GM23338 (cell line): ENCODE measurements at regions not wholly inside any gene's neighbourhood (a gene's known extent, or its start where the extent isn't known, plus 50 kb on each side); places are given as distances from the start of the nearest gene placed in this dataset.

ENCODE experiments used
- ATAC-seq: fragments of 200-7000 bp; cut with Tn5 transposase; 3 replicates; pipeline ENCODE4 v1.9.1; 2020
- DNase-seq: peaks from one replicate; pipeline ENCODE4 v3.0.0-alpha.2; 2015; ENCODE audit warnings: low spot score
- H2AFZ ChIP-seq: fragments of 200-600 bp; sonication (generic); 2 replicates; pipeline ENCODE4 v1.8.0; 2016; ENCODE audit warnings: antibody characterized with exemption, mild to moderate bottlenecking, moderate library complexity
- H3F3A ChIP-seq: fragments of 200-600 bp; sonication (generic); replicated peaks from 2 replicates; pipeline ENCODE4 v1.8.0; 2017; ENCODE audit warnings: antibody characterized with exemption, mixed run types, low read depth
- H3K27ac ChIP-seq: fragments of 200-600 bp; sonication (generic); 2 replicates; pipeline ENCODE4 v1.6.1; 2016; ENCODE audit warnings: low read depth
- H3K27me3 ChIP-seq: fragments of 200-600 bp; sonication (generic); 2 replicates; pipeline ENCODE4 v1.8.0; 2016; ENCODE audit warnings: mild to moderate bottlenecking, mixed run types, moderate library complexity; ENCODE audit not compliant: insufficient read depth
- H3K36me3 ChIP-seq: fragments of 200-600 bp; sonication (generic); 2 replicates; pipeline ENCODE4 v1.8.0; 2016; ENCODE audit warnings: mild to moderate bottlenecking; ENCODE audit not compliant: insufficient read depth
- H3K4me1 ChIP-seq: fragments of 200-600 bp; sonication (generic); 2 replicates; pipeline ENCODE4 v1.8.0; 2016; ENCODE audit warnings: mild to moderate bottlenecking, moderate library complexity; ENCODE audit not compliant: insufficient read depth
- H3K4me2 ChIP-seq: fragments of 200-600 bp; sonication (generic); 2 replicates; pipeline ENCODE4 v1.7.1; 2017; ENCODE audit warnings: mixed run types
- H3K4me3 ChIP-seq: fragments of 200-600 bp; sonication (generic); 2 replicates; pipeline ENCODE4 v1.6.1; 2016; ENCODE audit warnings: mixed run types
- H3K79me2 ChIP-seq: fragments of 200-600 bp; sonication (generic); replicated peaks from 2 replicates; pipeline ENCODE4 v1.8.0; 2017; ENCODE audit warnings: mild to moderate bottlenecking; ENCODE audit not compliant: insufficient read depth
- H3K9me2 ChIP-seq: fragments of 200-600 bp; sonication (generic); 2 replicates; pipeline ENCODE4 v1.8.0; 2017; ENCODE audit not compliant: insufficient read depth
- H4K20me1 ChIP-seq: fragments of 200-600 bp; sonication (generic); replicated peaks from 2 replicates; pipeline ENCODE4 v1.8.0; 2017; ENCODE audit warnings: mild to moderate bottlenecking; ENCODE audit not compliant: insufficient read depth
- H3K27ac Mint-ChIP-seq: 2 replicates; pipeline ENCODE4 v1.8.0; 2020; ENCODE audit warnings: inconsistent platforms, mild to moderate bottlenecking, moderate library complexity, mixed read lengths
- H3K27me3 Mint-ChIP-seq: 3 replicates; pipeline ENCODE4 v1.8.0; 2022; ENCODE audit warnings: low read depth, mild to moderate bottlenecking, moderate library complexity, mixed read lengths, inconsistent platforms; ENCODE audit not compliant: insufficient read depth, poor library complexity
- H3K36me3 Mint-ChIP-seq: 3 replicates; pipeline ENCODE4 v1.8.0; 2021; ENCODE audit warnings: low read depth, mild to moderate bottlenecking, inconsistent platforms, moderate library complexity, mixed read lengths
- H3K4me1 Mint-ChIP-seq: 3 replicates; pipeline ENCODE4 v1.8.0; 2020; ENCODE audit warnings: mild to moderate bottlenecking, inconsistent platforms, mixed read lengths
- H3K4me3 Mint-ChIP-seq: 3 replicates; pipeline ENCODE4 v1.8.0; 2021; ENCODE audit warnings: moderate library complexity, mild to moderate bottlenecking, inconsistent platforms, mixed read lengths
- H3K9me3 Mint-ChIP-seq: 3 replicates; pipeline ENCODE4 v1.8.0; 2020; ENCODE audit warnings: moderate library complexity, mild to moderate bottlenecking, inconsistent platforms, mixed read lengths
- CREB1 ChIP-seq: fragments of 250-450 bp; sonication (Bioruptor Pico); IDR thresholded peaks from 2 replicates; pipeline ENCODE4 v1.5.0; 2020; ENCODE audit warnings: low read depth, mild to moderate bottlenecking, moderate library complexity
- EZH2 ChIP-seq: fragments of 200-600 bp; sonication (generic); IDR thresholded peaks from one replicate; pipeline ENCODE4 v1.8.0; 2017; ENCODE audit warnings: antibody characterized with exemption, mild to moderate bottlenecking, low read depth; ENCODE audit not compliant: unreplicated experiment
- JUNB ChIP-seq: IDR thresholded peaks from one replicate; pipeline ENCODE4 v1.6.1; 2016; ENCODE audit warnings: antibody characterized with exemption; ENCODE audit not compliant: unreplicated experiment
- NANOG ChIP-seq: IDR thresholded peaks from 2 replicates; pipeline ENCODE4 v1.6.1; 2016; ENCODE audit warnings: antibody characterized with exemption, borderline replicate concordance
- POLR2AphosphoS5 ChIP-seq: IDR thresholded peaks from 2 replicates; pipeline ENCODE4 v1.6.1; 2016; ENCODE audit warnings: antibody characterized with exemption, low read depth
- ZNF331 ChIP-seq: fragments of 250-450 bp; sonication (Bioruptor Pico); IDR thresholded peaks from 2 replicates; pipeline ENCODE4 v1.5.0; 2020; ENCODE audit warnings: low read depth, mild to moderate bottlenecking, moderate library complexity
- TF ChIP-seq, protein P1 (sequence below): IDR thresholded peaks from one replicate; pipeline ENCODE4 v1.6.1; 2018; ENCODE audit warnings: antibody characterized with exemption; ENCODE audit not compliant: unreplicated experiment
- TF ChIP-seq, protein P2 (sequence below): IDR thresholded peaks from 2 replicates; pipeline ENCODE4 v1.6.1; 2016; ENCODE audit warnings: antibody characterized with exemption
- TF ChIP-seq, protein P3 (sequence below): fragments of 250-450 bp; sonication (Bioruptor Pico); IDR thresholded peaks from 2 replicates; pipeline ENCODE4 v1.5.0; 2020; ENCODE audit warnings: mild to moderate bottlenecking, moderate library complexity

DNA sequence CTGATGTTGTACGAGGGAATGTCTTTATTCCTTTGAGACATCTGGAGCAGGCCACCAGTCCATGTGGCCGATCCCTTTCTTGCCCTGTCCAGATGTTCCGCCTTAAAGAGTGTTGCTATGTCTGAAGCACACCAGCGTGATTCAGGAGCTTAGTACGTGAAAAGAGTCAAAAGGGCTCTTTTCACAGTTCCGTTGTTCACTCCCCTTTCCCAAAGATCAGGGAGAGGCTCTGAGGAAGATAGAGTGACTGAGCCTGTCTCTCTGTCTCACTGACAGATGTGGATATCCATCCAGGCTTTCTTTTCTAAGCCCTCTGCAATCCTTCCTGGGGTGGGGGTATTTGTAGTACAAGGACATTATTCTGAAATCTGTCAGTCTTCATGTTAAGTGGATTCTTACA lies 262.5 kb upstream of the LRTM1 start:
- no peaks in the 10 kb centered on the region for H3K27me3 Mint-ChIP-seq
- no peaks in the 10 kb centered on the region for H3F3A ChIP-seq
- no peaks in the 10 kb centered on the region for H4K20me1 ChIP-seq
- H3K9me2 ChIP-seq: peaks cover 18% of the 10 kb centered on the region
- no peaks in the 10 kb centered on the region for H3K36me3 ChIP-seq
- H3K4me1 ChIP-seq: 0 out of 2 replicates have a peak, but pooled peaks cover 8% of the 10 kb centered on the region
- DNase-seq (no peak), ATAC-seq (no peak)
- no peak overlapping the region for H3K27ac ChIP-seq
- no peak overlapping the region for H3K4me3 Mint-ChIP-seq
- peak overlapping the region; percentile 60; the same call in 1 of the 2 replicates for H2AFZ ChIP-seq
- H3K9me3 Mint-ChIP-seq: no peaks in the 10 kb centered on the region
- H3K4me2 ChIP-seq: no peak overlapping the region
- no peaks in the 10 kb centered on the region for H3K79me2 ChIP-seq
- peaks cover 11% of the 10 kb centered on the region for H3K4me1 Mint-ChIP-seq
- TF ChIP-seq, protein P1, sequence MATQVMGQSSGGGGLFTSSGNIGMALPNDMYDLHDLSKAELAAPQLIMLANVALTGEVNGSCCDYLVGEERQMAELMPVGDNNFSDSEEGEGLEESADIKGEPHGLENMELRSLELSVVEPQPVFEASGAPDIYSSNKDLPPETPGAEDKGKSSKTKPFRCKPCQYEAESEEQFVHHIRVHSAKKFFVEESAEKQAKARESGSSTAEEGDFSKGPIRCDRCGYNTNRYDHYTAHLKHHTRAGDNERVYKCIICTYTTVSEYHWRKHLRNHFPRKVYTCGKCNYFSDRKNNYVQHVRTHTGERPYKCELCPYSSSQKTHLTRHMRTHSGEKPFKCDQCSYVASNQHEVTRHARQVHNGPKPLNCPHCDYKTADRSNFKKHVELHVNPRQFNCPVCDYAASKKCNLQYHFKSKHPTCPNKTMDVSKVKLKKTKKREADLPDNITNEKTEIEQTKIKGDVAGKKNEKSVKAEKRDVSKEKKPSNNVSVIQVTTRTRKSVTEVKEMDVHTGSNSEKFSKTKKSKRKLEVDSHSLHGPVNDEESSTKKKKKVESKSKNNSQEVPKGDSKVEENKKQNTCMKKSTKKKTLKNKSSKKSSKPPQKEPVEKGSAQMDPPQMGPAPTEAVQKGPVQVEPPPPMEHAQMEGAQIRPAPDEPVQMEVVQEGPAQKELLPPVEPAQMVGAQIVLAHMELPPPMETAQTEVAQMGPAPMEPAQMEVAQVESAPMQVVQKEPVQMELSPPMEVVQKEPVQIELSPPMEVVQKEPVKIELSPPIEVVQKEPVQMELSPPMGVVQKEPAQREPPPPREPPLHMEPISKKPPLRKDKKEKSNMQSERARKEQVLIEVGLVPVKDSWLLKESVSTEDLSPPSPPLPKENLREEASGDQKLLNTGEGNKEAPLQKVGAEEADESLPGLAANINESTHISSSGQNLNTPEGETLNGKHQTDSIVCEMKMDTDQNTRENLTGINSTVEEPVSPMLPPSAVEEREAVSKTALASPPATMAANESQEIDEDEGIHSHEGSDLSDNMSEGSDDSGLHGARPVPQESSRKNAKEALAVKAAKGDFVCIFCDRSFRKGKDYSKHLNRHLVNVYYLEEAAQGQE: no peak
- TF ChIP-seq JUNB: no peak
- no peak for TF ChIP-seq ZNF331 (CRISPR knock-in tag)
- TF ChIP-seq POLR2AphosphoS5: no peak
- no peak for TF ChIP-seq EZH2
- TF ChIP-seq, protein P2, sequence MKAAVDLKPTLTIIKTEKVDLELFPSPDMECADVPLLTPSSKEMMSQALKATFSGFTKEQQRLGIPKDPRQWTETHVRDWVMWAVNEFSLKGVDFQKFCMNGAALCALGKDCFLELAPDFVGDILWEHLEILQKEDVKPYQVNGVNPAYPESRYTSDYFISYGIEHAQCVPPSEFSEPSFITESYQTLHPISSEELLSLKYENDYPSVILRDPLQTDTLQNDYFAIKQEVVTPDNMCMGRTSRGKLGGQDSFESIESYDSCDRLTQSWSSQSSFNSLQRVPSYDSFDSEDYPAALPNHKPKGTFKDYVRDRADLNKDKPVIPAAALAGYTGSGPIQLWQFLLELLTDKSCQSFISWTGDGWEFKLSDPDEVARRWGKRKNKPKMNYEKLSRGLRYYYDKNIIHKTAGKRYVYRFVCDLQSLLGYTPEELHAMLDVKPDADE: no peak
- TF ChIP-seq CREB1: no peak
- TF ChIP-seq, protein P3, sequence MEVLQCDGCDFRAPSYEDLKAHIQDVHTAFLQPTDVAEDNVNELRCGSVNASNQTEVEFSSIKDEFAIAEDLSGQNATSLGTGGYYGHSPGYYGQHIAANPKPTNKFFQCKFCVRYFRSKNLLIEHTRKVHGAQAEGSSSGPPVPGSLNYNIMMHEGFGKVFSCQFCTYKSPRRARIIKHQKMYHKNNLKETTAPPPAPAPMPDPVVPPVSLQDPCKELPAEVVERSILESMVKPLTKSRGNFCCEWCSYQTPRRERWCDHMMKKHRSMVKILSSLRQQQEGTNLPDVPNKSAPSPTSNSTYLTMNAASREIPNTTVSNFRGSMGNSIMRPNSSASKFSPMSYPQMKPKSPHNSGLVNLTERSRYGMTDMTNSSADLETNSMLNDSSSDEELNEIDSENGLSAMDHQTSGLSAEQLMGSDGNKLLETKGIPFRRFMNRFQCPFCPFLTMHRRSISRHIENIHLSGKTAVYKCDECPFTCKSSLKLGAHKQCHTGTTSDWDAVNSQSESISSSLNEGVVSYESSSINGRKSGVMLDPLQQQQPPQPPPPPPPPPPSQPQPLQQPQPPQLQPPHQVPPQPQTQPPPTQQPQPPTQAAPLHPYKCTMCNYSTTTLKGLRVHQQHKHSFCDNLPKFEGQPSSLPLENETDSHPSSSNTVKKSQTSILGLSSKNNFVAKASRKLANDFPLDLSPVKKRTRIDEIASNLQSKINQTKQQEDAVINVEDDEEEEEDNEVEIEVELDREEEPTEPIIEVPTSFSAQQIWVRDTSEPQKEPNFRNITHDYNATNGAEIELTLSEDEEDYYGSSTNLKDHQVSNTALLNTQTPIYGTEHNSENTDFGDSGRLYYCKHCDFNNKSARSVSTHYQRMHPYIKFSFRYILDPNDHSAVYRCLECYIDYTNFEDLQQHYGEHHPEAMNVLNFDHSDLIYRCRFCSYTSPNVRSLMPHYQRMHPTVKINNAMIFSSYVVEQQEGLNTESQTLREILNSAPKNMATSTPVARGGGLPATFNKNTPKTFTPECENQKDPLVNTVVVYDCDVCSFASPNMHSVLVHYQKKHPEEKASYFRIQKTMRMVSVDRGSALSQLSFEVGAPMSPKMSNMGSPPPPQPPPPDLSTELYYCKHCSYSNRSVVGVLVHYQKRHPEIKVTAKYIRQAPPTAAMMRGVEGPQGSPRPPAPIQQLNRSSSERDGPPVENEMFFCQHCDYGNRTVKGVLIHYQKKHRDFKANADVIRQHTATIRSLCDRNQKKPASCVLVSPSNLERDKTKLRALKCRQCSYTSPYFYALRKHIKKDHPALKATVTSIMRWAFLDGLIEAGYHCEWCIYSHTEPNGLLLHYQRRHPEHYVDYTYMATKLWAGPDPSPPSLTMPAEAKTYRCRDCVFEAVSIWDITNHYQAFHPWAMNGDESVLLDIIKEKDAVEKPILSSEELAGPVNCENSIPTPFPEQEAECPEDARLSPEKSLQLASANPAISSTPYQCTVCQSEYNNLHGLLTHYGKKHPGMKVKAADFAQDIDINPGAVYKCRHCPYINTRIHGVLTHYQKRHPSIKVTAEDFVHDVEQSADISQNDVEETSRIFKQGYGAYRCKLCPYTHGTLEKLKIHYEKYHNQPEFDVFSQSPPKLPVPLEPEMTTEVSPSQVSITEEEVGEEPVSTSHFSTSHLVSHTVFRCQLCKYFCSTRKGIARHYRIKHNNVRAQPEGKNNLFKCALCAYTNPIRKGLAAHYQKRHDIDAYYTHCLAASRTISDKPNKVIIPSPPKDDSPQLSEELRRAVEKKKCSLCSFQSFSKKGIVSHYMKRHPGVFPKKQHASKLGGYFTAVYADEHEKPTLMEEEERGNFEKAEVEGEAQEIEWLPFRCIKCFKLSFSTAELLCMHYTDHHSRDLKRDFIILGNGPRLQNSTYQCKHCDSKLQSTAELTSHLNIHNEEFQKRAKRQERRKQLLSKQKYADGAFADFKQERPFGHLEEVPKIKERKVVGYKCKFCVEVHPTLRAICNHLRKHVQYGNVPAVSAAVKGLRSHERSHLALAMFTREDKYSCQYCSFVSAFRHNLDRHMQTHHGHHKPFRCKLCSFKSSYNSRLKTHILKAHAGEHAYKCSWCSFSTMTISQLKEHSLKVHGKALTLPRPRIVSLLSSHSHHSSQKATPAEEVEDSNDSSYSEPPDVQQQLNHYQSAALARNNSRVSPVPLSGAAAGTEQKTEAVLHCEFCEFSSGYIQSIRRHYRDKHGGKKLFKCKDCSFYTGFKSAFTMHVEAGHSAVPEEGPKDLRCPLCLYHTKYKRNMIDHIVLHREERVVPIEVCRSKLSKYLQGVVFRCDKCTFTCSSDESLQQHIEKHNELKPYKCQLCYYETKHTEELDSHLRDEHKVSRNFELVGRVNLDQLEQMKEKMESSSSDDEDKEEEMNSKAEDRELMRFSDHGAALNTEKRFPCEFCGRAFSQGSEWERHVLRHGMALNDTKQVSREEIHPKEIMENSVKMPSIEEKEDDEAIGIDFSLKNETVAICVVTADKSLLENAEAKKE (CRISPR knock-in tag): no peak
- no peak for TF ChIP-seq NANOG
- no peaks in the 10 kb centered on the region for H3K27me3 ChIP-seq
- H3K27ac Mint-ChIP-seq: no peak overlapping the region
- no peaks in the 10 kb centered on the region for H3K36me3 Mint-ChIP-seq
- no peak overlapping the region for H3K4me3 ChIP-seq
